Choroid plexus epithelial cell (primary cell): ENCODE measurements at regions not wholly inside any gene's neighbourhood (a gene's known extent, or its start where the extent isn't known, plus 50 kb on each side); places are given as distances from the start of the nearest gene placed in this dataset.
"Not testable (repeated sequence)": the region's sequence is repeated elsewhere in the genome, so short reads cannot be mapped to it uniquely, and the experiment has no call there.

ENCODE experiments used
- DNase-seq: peaks from one replicate; pipeline ENCODE4 v3.0.0-alpha.2; 2010; ENCODE audit warnings: low read depth
- H3K4me3 ChIP-seq: 2 replicates; pipeline ENCODE4 v1.5.1; 2011; ENCODE audit warnings: low read depth, mild to moderate bottlenecking, control low read depth, low read length, moderate library complexity
- CTCF ChIP-seq: conservative IDR thresholded peaks from 2 replicates; pipeline ENCODE4 v1.5.1; 2011; ENCODE audit warnings: low read depth, mild to moderate bottlenecking, control low read depth, inconsistent platforms, low read length, moderate library complexity

GRCh38 chrX:46179748-46180147, 365.5 kb downstream of the ZNF674 start:
- TF ChIP-seq CTCF, result no peak
- no peak for DNase-seq
- no peak overlapping the region for H3K4me3 ChIP-seq

- no peak for TF ChIP-seq CTCF
- no peak for DNase-seq
- H3K4me3 ChIP-seq, result no peak overlapping the region
Measured at GRCh38 chrX:46178763-46179162, 366.5 kb downstream of the ZNF674 start.

- no peak for TF ChIP-seq CTCF
- no peak overlapping the region for H3K4me3 ChIP-seq
- no peak for DNase-seq
Measured at GRCh38 chrX:46173159-46173558, 372.1 kb downstream of the ZNF674 start.

- not testable (repeated sequence) for H3K4me3 ChIP-seq, DNase-seq
Measured at GRCh38 chrX:46171457-46171856, 373.8 kb downstream of the ZNF674 start.

- no peak for TF ChIP-seq CTCF
- no peak for DNase-seq
- H3K4me3 ChIP-seq, result no peak overlapping the region
Measured at GRCh38 chrX:46169808-46170207, 375.4 kb downstream of the ZNF674 start.

GRCh38 chrX:46168254-46168653, 377.0 kb downstream of the ZNF674 start:
- DNase-seq, result no peak
- TF ChIP-seq CTCF, result no peak
- no peak overlapping the region for H3K4me3 ChIP-seq

- DNase-seq, result no peak
- H3K4me3 ChIP-seq, result no peak overlapping the region
- TF ChIP-seq CTCF, result no peak
Measured at GRCh38 chrX:46165866-46166265, 379.4 kb downstream of the ZNF674 start.

- no peak for TF ChIP-seq CTCF
- peak; percentile 3 for DNase-seq
- H3K4me3 ChIP-seq, result no peak overlapping the region
Measured at GRCh38 chrX:46165411-46165810, 379.8 kb downstream of the ZNF674 start.
